ENCODE measurements at regions not wholly inside any gene's neighbourhood (a gene's known extent, or its start where the extent isn't known, plus 50 kb on each side); places are given as distances from the start of the nearest gene placed in this dataset.
A peak's percentile ranks its signal among the peaks of the same experiment; 100 is the strongest.

GRCh38 chr9:129262261-129262660, 84.2 kb upstream of the IER5L start:
- no peak for DNase-seq (ENCODE audit: low read depth)

- no peak for DNase-seq (ENCODE audit: low read depth)
Observed at GRCh38 chr9:129259375-129259774, 81.3 kb upstream of the IER5L start.

- DNase-seq (ENCODE audit: low read depth), result no peak
Observed at GRCh38 chr9:129258823-129259301, 80.8 kb upstream of the IER5L start.

GRCh38 chr9:129258124-129258822, 80.2 kb upstream of the IER5L start:
- peak; percentile 55 for DNase-seq (ENCODE audit: low read depth)

GRCh38 chr9:129256959-129257713, 79.1 kb upstream of the IER5L start:
- no peak for DNase-seq (ENCODE audit: low read depth)

- no peak for DNase-seq (ENCODE audit: low read depth)
Observed at GRCh38 chr9:129254566-129255287, 76.7 kb upstream of the IER5L start.

GRCh38 chr9:129253803-129254381, 75.8 kb upstream of the IER5L start:
- DNase-seq (ENCODE audit: low read depth), result no peak

- DNase-seq (ENCODE audit: low read depth), result no peak
Observed at GRCh38 chr9:129252937-129253802, 75.1 kb upstream of the IER5L start.

GRCh38 chr9:129250786-129251185, 72.7 kb upstream of the IER5L start:
- no peak for DNase-seq (ENCODE audit: low read depth)

- DNase-seq (ENCODE audit: low read depth), result no peak
Observed at GRCh38 chr9:129247285-129248153, 69.5 kb upstream of the IER5L start.

- DNase-seq (ENCODE audit: low read depth), result no peak
Observed at GRCh38 chr9:129245276-129245675, 67.2 kb upstream of the IER5L start.

GRCh38 chr9:129242971-129243561, 65.0 kb upstream of the IER5L start:
- DNase-seq (ENCODE audit: low read depth), result no peak

GRCh38 chr9:129242191-129242941, 64.3 kb upstream of the IER5L start:
- no peak for DNase-seq (ENCODE audit: low read depth)

- no peak for DNase-seq (ENCODE audit: low read depth)
Observed at GRCh38 chr9:129241725-129242124, 63.7 kb upstream of the IER5L start.

GRCh38 chr9:129240581-129241211, 62.6 kb upstream of the IER5L start:
- DNase-seq (ENCODE audit: low read depth), result no peak

- no peak for DNase-seq (ENCODE audit: low read depth)
Observed at GRCh38 chr9:129239946-129240490, 62.0 kb upstream of the IER5L start.

GRCh38 chr9:129237803-129238202, 59.7 kb upstream of the IER5L start:
- no peak for DNase-seq (ENCODE audit: low read depth)

- peak; percentile 28 for DNase-seq (ENCODE audit: low read depth)
Observed at GRCh38 chr9:129237164-129237611, 59.1 kb upstream of the IER5L start.
